ENCODE measurements at regions not wholly inside any gene's neighbourhood (a gene's known extent, or its start where the extent isn't known, plus 50 kb on each side); places are given as distances from the start of the nearest gene placed in this dataset.

DNA sequence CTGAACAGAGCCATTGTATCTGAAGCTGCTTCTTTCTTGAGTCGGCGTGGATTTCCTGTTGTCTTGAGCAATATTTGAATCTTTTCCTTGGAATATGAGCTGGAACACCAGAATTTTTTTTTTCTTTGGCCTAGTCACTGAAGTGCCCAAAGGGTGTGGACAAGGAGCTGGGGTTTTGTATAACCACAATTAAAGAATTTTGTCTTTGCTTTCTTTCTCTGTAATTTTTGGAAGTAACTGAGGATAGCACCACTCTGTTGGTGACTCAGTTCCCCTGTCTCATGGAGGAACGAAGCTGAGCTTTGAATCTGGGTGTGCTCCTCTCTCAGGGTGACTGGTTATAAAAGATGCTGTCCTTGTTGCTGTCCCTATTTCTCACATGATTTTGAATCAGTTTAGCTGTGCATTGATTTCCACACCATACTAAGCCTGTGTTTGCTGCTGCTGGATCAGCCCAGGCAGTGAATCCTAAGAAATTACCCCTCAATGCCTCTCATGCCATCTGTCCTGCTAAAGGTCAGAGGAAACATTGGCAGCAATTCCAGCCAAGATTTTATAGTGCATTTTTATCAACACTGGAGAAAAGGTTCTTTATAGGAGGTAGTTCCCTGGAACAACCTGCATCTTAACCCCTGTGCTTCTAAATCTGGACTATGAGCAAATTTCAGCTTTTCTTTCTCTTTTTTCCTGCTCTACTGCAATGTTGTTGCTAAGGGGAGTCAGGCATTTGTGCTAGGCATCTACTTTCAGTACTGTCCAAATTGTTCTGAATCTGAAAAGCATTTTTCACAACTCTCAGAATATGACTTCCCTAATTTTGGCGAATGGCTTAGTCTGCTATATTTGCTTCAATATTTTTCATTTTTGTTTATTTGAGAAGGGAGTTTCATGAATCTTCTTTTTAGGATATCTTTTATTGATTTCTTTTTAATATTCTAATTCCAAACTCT is 540.8 kb downstream of the SOX6 start:
- TF ChIP-seq, protein P1, sequence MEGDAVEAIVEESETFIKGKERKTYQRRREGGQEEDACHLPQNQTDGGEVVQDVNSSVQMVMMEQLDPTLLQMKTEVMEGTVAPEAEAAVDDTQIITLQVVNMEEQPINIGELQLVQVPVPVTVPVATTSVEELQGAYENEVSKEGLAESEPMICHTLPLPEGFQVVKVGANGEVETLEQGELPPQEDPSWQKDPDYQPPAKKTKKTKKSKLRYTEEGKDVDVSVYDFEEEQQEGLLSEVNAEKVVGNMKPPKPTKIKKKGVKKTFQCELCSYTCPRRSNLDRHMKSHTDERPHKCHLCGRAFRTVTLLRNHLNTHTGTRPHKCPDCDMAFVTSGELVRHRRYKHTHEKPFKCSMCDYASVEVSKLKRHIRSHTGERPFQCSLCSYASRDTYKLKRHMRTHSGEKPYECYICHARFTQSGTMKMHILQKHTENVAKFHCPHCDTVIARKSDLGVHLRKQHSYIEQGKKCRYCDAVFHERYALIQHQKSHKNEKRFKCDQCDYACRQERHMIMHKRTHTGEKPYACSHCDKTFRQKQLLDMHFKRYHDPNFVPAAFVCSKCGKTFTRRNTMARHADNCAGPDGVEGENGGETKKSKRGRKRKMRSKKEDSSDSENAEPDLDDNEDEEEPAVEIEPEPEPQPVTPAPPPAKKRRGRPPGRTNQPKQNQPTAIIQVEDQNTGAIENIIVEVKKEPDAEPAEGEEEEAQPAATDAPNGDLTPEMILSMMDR (IDR thresholded peaks at IDR 0.05): no peak
- no peak for TF ChIP-seq POLR2A (IDR thresholded peaks at IDR 0.05)

Data from uterus (tissue), 2 donors.